GM18519 (cell line): ENCODE measurements at regions not wholly inside any gene's neighbourhood (a gene's known extent, or its start where the extent isn't known, plus 50 kb on each side); places are given as distances from the start of the nearest gene placed in this dataset.
"Not testable (repeated sequence)": the region's sequence is repeated elsewhere in the genome, so short reads cannot be mapped to it uniquely, and the experiment has no call there.

ENCODE experiments used
- ATAC-seq: cut with Tn5 transposase; IDR thresholded peaks from one replicate; pipeline ENCODE4 v1.9.1; 2021; ENCODE audit warnings: mild to moderate bottlenecking, moderate library complexity; ENCODE audit not compliant: unreplicated experiment, low FRiP score

GRCh38 chr2:154978710-154979109 is 280.2 kb downstream of the KCNJ3 start:
- ATAC-seq: peak; percentile 50

DNA sequence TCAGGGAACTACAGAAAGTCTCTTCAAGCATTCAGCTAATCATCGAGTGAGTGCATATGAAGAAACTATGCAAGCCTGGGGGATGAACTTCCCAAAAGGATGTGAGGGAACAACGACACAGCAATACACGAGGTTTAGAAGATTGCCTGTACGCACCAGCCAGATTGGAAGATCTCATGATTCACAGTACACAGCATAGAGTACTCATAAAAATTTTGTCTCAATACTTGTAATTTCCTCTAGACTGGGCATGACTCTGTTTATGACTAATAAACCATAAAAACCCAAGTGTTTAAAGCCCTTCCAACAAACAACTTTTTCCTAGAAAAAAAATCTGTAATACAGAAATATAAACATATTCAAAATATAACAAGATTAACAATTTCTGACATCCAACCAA is 279.7 kb downstream of the KCNJ3 start:
- no peak for ATAC-seq

- ATAC-seq: peak; percentile 75
Observed at GRCh38 chr2:154974041-154974440, 275.5 kb downstream of the KCNJ3 start.

DNA sequence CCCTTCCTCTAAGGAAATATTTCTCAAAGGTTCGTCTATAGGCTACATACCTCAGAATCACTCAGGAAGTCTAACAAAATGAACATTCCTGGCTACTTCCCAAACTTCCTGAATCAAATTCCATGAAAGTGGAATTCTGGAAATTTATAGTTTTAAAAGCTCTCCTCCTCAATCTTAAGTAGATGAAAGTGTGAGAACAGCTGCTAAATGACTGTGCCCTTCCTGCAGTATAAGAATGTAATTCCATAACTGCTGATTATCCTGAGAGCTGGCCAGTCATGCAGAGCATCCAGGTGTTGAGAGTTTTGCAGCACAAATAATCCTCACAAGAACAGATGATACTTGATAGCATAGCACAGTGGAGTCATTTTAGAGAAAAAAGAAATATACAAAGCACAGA is 265.0 kb downstream of the KCNJ3 start:
- ATAC-seq: no peak

GRCh38 chr2:154961676-154962075 is 263.2 kb downstream of the KCNJ3 start:
- no peak for ATAC-seq

GRCh38 chr2:154960802-154961583 is 262.5 kb downstream of the KCNJ3 start:
- peak; percentile 91 for ATAC-seq

DNA sequence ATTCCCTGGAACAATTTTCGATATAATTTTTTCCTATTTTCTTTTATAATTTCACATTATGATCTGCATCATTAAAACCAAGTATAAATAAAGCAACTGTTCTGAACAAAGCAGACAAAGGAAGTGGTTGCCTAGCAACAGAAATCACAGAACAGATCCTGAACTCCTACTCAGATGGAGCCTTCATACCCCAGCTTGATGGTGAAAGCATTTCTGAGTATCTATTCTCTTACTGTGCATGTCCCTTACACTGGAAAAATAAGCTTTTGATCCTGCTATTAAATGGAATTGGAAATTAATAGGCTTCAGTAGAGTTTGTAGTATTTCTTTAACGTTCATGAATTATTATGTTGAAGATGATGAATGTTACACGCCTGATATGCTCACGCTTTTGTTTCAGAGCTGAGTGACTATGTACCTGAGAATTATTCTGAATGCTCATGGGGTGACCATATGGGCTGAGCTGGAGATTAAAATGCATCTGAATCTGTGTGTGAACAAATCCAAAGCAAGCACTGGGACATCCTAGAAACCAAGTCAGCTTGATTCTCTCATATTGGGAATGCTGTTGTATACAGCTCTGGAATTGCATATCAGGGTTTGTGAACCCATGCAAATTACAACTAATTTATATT is 254.0 kb downstream of the KCNJ3 start:
- no peak for ATAC-seq

DNA sequence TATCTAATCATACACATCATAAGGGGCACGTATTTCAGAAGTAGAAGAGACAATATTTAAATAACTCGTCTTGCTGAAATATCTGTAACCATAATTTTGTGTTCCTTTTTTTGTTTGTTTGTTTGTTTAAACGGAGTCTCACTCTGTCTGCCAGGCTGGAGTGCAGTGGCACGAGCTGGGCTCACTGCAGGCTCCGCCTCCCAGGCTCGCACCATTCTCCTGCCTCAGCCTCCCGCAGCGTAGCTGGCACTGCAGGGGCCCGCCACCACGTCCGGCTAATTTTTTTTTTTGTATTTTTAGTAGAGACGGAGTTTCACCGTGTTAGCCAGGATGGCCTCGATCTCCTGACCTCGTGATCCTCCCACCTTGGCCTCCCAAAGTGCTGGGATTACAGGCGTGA is 248.9 kb downstream of the KCNJ3 start:
- ATAC-seq: not testable (repeated sequence)

GRCh38 chr2:154945984-154946383 is 247.5 kb downstream of the KCNJ3 start:
- ATAC-seq: no peak

- no peak for ATAC-seq
Observed at GRCh38 chr2:154941379-154941778, 242.9 kb downstream of the KCNJ3 start.

GRCh38 chr2:154934213-154934612 is 235.7 kb downstream of the KCNJ3 start:
- no peak for ATAC-seq

DNA sequence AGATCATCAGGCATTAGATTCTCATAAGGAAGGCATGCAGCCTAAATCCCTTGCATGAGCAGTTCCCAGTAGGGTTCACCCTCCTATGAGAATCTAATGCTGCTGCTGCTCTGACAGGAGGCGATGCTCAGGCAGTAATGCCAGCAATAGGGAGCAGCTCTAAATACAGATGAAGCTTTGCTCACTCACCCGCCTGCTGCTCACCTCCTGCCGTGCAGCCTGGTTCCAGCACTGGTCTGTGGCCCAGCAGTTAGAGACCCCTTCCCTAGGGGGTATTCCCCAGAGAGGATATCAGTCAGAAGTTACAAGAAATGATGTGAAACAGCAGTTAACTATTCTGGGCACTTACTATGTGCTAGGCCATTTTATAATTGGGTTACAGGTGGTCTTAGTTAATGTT is 226.0 kb downstream of the KCNJ3 start:
- ATAC-seq: no peak

DNA sequence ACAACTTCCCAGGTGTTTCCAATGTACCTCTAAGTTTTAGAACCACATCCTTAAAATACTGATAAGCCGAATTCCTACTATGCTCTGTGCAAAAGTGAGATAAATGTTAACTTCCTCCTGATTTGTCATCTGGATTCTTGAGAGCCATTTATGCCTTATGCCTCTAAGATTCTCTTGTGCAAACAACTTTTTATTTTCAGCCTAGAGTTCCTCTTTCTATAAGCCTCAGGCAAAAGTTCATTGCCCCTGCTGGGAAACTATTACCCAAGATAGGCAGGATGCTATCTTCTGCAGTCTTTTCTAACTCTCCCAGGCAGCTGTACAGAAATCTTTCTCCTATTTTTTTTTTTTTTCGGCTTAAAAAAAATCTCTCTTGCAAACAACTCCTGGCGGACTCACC is 216.1 kb downstream of the KCNJ3 start:
- no peak for ATAC-seq

DNA sequence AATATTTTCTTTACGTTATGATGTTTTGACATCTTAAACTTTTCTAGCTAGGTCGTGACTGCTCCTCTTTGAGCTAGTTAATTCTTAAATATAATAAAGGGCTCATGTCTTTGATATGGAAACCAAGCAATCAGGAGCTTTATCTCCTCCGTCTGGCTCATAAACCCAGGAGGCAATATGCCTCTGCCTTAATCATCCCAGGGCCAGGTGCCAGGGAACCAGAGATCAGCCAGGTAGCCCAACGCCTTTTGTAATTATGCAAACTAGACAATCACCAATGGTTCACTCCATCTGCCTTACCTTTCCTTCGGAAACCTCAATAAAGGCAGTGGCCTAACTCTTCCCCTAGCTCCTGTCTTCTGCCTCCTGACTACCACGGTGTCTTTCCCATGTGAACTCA is 213.7 kb downstream of the KCNJ3 start:
- ATAC-seq: no peak

GRCh38 chr2:154911729-154912128 is 213.2 kb downstream of the KCNJ3 start:
- ATAC-seq: no peak

DNA sequence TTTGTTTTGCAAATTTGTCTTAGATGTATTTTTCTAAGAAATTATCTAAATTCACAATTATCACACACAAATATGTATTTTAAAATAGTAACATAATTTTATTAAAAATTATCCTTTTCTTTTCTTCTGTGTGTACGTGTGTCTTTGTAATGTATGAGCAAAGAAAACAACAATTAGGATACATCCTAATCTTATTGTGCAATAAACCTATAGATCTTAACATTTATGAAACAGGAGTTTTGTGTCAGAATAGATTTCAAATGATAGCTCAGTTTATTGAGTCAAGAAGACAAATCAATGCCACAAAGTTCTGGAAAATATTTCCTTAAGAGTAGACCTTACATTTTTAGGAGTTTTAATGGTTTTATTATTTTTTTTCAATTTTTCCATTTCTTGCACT is 212.2 kb downstream of the KCNJ3 start:
- no peak for ATAC-seq

- ATAC-seq: no peak
Observed at GRCh38 chr2:154908327-154908726, 209.8 kb downstream of the KCNJ3 start.
